OCI-LY7 (cell line): ENCODE measurements at regions not wholly inside any gene's neighbourhood (a gene's known extent, or its start where the extent isn't known, plus 50 kb on each side); places are given as distances from the start of the nearest gene placed in this dataset.

Source experiments
- BruUV-seq: library from RNA; stranded (reverse); fragments of 400-500 nt; replicated peaks from 2 replicates; lab custom pipeline; 2021; lab: Mats Ljungman, UMichigan
- CTCF ChIA-PET: fragments of 300-600 bp; sonication (Branson Sonifier 250); formaldehyde crosslinking; loops from one replicate; lab custom pipeline; 2022; ENCODE audit warnings: antibody characterized with exemption; ENCODE audit not compliant: unreplicated experiment; lab: Charles Lee
- POLR2A ChIA-PET: fragments of 300-600 bp; sonication (Branson Sonifier 250); formaldehyde crosslinking; loops from one replicate; lab custom pipeline; 2022; ENCODE audit warnings: antibody characterized with exemption; lab: Charles Lee
- DNase-seq: peaks from one replicate; pipeline ENCODE4 v3.0.0-alpha.2; 2015; ENCODE audit warnings: low spot score
- H2AFZ ChIP-seq: fragments of 200-600 bp; sonication (generic), shearing (Covaris generic); 2 replicates; pipeline ENCODE4 v1.6.1; 2014; ENCODE audit warnings: mild to moderate bottlenecking, antibody characterized with exemption, low read length, moderate library complexity
- H3K27ac ChIP-seq: fragments of 200-600 bp; sonication (generic); 2 replicates; pipeline ENCODE4 v1.5.1; 2014; ENCODE audit warnings: mixed run types, low read depth, mild to moderate bottlenecking, moderate library complexity, low read length, inconsistent platforms; ENCODE audit not compliant: poor library complexity, severe bottlenecking
- H3K36me3 ChIP-seq: fragments of 200-600 bp; sonication (generic); 2 replicates; pipeline ENCODE4 v1.6.1; 2014; ENCODE audit warnings: mild to moderate bottlenecking, antibody characterized with exemption, low read length, moderate library complexity, mixed read lengths; ENCODE audit not compliant: insufficient read depth
- H3K4me1 ChIP-seq: fragments of 200-600 bp; sonication (generic); 2 replicates; pipeline ENCODE4 v1.5.1; 2014; ENCODE audit warnings: mild to moderate bottlenecking, low read length; ENCODE audit not compliant: insufficient read depth, poor library complexity, severe bottlenecking
- H3K4me2 ChIP-seq: fragments of 200-600 bp; sonication (generic); 2 replicates; pipeline ENCODE4 v1.6.1; 2014; ENCODE audit warnings: mild to moderate bottlenecking, low read length
- H3K4me3 ChIP-seq: fragments of 200-600 bp; sonication (generic); 2 replicates; pipeline ENCODE4 v1.5.1; 2014; ENCODE audit warnings: mild to moderate bottlenecking, low read depth, low read length; ENCODE audit not compliant: poor library complexity, severe bottlenecking
- H3K79me2 ChIP-seq: fragments of 200-600 bp; sonication (generic); 2 replicates; pipeline ENCODE4 v1.6.1; 2016; ENCODE audit warnings: low read depth, mild to moderate bottlenecking, low read length, moderate library complexity, mixed read lengths; ENCODE audit not compliant: insufficient read depth
- H3K9me2 ChIP-seq: fragments of 200-600 bp; sonication (generic); 2 replicates; pipeline ENCODE4 v1.6.1; 2016; ENCODE audit warnings: mild to moderate bottlenecking, low read length, mixed read lengths; ENCODE audit not compliant: insufficient read depth
- H3K9me3 ChIP-seq: fragments of 200-600 bp; sonication (generic); 2 replicates; pipeline ENCODE4 v1.6.1; 2014; ENCODE audit warnings: mild to moderate bottlenecking, mixed run types, low read length, mixed read lengths
- H4K20me1 ChIP-seq: fragments of 200-600 bp; sonication (generic); 2 replicates; pipeline ENCODE4 v1.6.1; 2014; ENCODE audit warnings: mild to moderate bottlenecking, antibody characterized with exemption, low read length, moderate library complexity, mixed read lengths; ENCODE audit not compliant: insufficient read depth
- CTCF ChIP-seq: fragments of 200-600 bp; sonication (generic); conservative IDR thresholded peaks from 2 replicates; pipeline ENCODE4 v1.5.1; 2014; ENCODE audit warnings: mild to moderate bottlenecking, antibody characterized with exemption, low read length, moderate library complexity, mixed read lengths
- EZH2phosphoT487 ChIP-seq: fragments of 200-600 bp; sonication (generic); IDR thresholded peaks from 2 replicates; pipeline ENCODE4 v1.6.1; 2018; ENCODE audit warnings: low read depth, borderline replicate concordance, mild to moderate bottlenecking, mixed run types, antibody characterized with exemption, low read length, moderate library complexity, mixed read lengths
- intact Hi-C: fragments of 100-400 bp; cut with micrococcal nuclease; formaldehyde crosslinking; loops from one replicate; pipeline ENCODE4 v1.10.0; 2022; ENCODE audit not compliant: unreplicated experiment

GRCh38 chr2:181163691-181164090, 183.3 kb downstream of the UBE2E3 start:
- Histone ChIP-seq H3K4me3 (no peak overlapping the region), H3K9me2 (no peaks in the 10 kb centered on the region), H4K20me1 (no peaks in the 10 kb centered on the region), H3K4me1 (peaks cover 13% of the 10 kb centered on the region), H2AFZ (no peak overlapping the region), H3K9me3 (no peaks in the 10 kb centered on the region), H3K4me2 (no peak overlapping the region), H3K36me3 (no peaks in the 10 kb centered on the region), H3K27ac (no peak overlapping the region), H3K79me2 (no peaks in the 10 kb centered on the region)
- POLR2A ChIA-PET, result interaction anchor here (0.6 to 1.0 kb wide), 2 partner anchors 10 to 36 kb away, joined by 3 read pairs; no protein-coding TSS in a partner anchor
- no peak for TF ChIP-seq EZH2phosphoT487
- TF ChIP-seq CTCF, result no peak
- CTCF ChIA-PET, result no interaction called here
- no TSS peak for BruUV-seq
- intact Hi-C loops, result no loop called here
- DNase-seq, result no peak

GRCh38 chr2:181164699-181165098, 184.3 kb downstream of the UBE2E3 start:
- ChIA-PET POLR2A (interaction anchor here (0.6 to 1.0 kb wide), 2 partner anchors 9 to 531 kb away, joined by 3 read pairs; no protein-coding TSS in a partner anchor), CTCF (no interaction called here)
- intact Hi-C loops, result no loop called here
- Histone ChIP-seq H3K4me2 (peak overlapping the region; percentile 21; the same call in 1 of the 2 replicates), H2AFZ (no peak overlapping the region), H3K79me2 (no peaks in the 10 kb centered on the region), H3K4me3 (no peak overlapping the region), H3K4me1 (peaks cover 13% of the 10 kb centered on the region), H3K9me3 (no peaks in the 10 kb centered on the region), H3K9me2 (no peaks in the 10 kb centered on the region), H3K36me3 (no peaks in the 10 kb centered on the region), H3K27ac (no peak overlapping the region), H4K20me1 (no peaks in the 10 kb centered on the region)
- TF ChIP-seq EZH2phosphoT487, result no peak
- TF ChIP-seq CTCF, result no peak
- BruUV-seq, result no TSS peak
- peak; percentile 36 for DNase-seq

- Histone ChIP-seq H3K4me3 (no peak overlapping the region), H3K27ac (no peak overlapping the region), H2AFZ (no peak overlapping the region), H3K4me1 (peaks cover 13% of the 10 kb centered on the region), H3K4me2 (peak overlapping the region; percentile 21; the same call in 1 of the 2 replicates), H3K9me2 (no peaks in the 10 kb centered on the region), H3K79me2 (no peaks in the 10 kb centered on the region), H3K9me3 (no peaks in the 10 kb centered on the region), H3K36me3 (no peaks in the 10 kb centered on the region), H4K20me1 (no peaks in the 10 kb centered on the region)
- ChIA-PET CTCF (no interaction called here), POLR2A (interaction anchor here (1.1 kb wide), 1 partner anchor 13 kb away, joined by 3 read pairs; no protein-coding TSS in a partner anchor)
- BruUV-seq, result no TSS peak
- intact Hi-C loops, result no loop called here
- TF ChIP-seq CTCF, result no peak
- TF ChIP-seq EZH2phosphoT487, result no peak
- DNase-seq, result no peak
Observed at GRCh38 chr2:181165199-181165868, 184.9 kb downstream of the UBE2E3 start.
